Endothelial cell of umbilical vein (primary cell): ENCODE measurements at regions not wholly inside any gene's neighbourhood (a gene's known extent, or its start where the extent isn't known, plus 50 kb on each side); places are given as distances from the start of the nearest gene placed in this dataset.

Experiments
- BruUV-seq: library from RNA; stranded (reverse); fragments of 400-500 nt; replicated peaks from 2 replicates; lab custom pipeline; 2021; lab: Mats Ljungman, UMichigan
- CTCF ChIA-PET: fragments of 300-600, 350-600 bp; sonication (Branson Sonifier 250); formaldehyde crosslinking; loops from one replicate; lab custom pipeline; 2021; ENCODE audit warnings: antibody characterized with exemption, inconsistent platforms; lab: Charles Lee
- POLR2A ChIA-PET: fragments of 300-600, 350-600 bp; sonication (Branson Sonifier 250); formaldehyde crosslinking; loops from one replicate; lab custom pipeline; 2021; ENCODE audit warnings: antibody characterized with exemption, inconsistent platforms; lab: Charles Lee
- DNase-seq: peaks from one replicate; pipeline ENCODE4 v3.0.0-alpha.2; 2011; ENCODE audit warnings: low read depth, low spot score
- FAIRE-seq: peaks from 2 replicates; lab custom pipeline; 2011; peaks lifted over from hg19 to GRCh38; lab: Jason Lieb, UNC
- H2AFZ ChIP-seq: 2 replicates; pipeline ENCODE4 v1.6.0; 2012; ENCODE audit warnings: low read depth, low read length, control low read depth, inconsistent platforms
- H3K27ac ChIP-seq: 2 replicates; pipeline ENCODE4 v1.5.1; 2011; ENCODE audit warnings: low read depth, mild to moderate bottlenecking, control low read depth, low read length, moderate library complexity; ENCODE audit not compliant: insufficient read depth
- H3K27me3 ChIP-seq, 2 experiments: 2 replicates each; pipeline versions ENCODE4 v1.6.0 to v1.6.1; 2011; ENCODE audit warnings: low read length in 2 of 2, mixed read lengths in 1 of 2; ENCODE audit not compliant: control insufficient read depth in 2 of 2, insufficient read depth in 2 of 2
- H3K36me3 ChIP-seq, 2 experiments: 2 replicates in 1 of 2; 3 replicates in 1 of 2; pipeline ENCODE4 v1.5.1; 2011; ENCODE audit warnings: low read length in 2 of 2, mild to moderate bottlenecking in 1 of 2, moderate library complexity in 1 of 2; ENCODE audit not compliant: control insufficient read depth in 2 of 2, insufficient read depth in 2 of 2; ENCODE audit errors: extremely low read depth in 1 of 2
- H3K4me1 ChIP-seq: 3 replicates; pipeline ENCODE4 v1.5.1; 2011; ENCODE audit warnings: mild to moderate bottlenecking, low read length; ENCODE audit not compliant: control insufficient read depth, insufficient read depth; ENCODE audit errors: extremely low read depth
- H3K4me2 ChIP-seq: 2 replicates; pipeline ENCODE4 v1.6.1; 2011; ENCODE audit warnings: low read length, control low read depth, mixed read lengths; ENCODE audit not compliant: insufficient read depth
- H3K4me3 ChIP-seq, 3 experiments: fragments of 200-600 bp in 1 of 3; sonication (generic), shearing (Covaris generic) in 1 of 3; replicated peaks in 1 of 3; 2 replicates each; pipeline ENCODE4 v1.5.1; 2011 to 2016; ENCODE audit warnings: control low read depth in 3 of 3, low read length in 3 of 3, mild to moderate bottlenecking in 2 of 3, inconsistent platforms in 1 of 3, low read depth in 1 of 3, moderate library complexity in 1 of 3; ENCODE audit not compliant: insufficient read depth in 1 of 3
- H3K79me2 ChIP-seq: 2 replicates; pipeline ENCODE4 v1.6.0; 2012; ENCODE audit warnings: low read length, inconsistent platforms; ENCODE audit not compliant: control insufficient read depth, insufficient read depth
- H3K9ac ChIP-seq: replicated peaks from 2 replicates; pipeline ENCODE3; 2011; ENCODE audit warnings: low read length, control low read depth; ENCODE audit not compliant: insufficient read depth; ENCODE audit errors: extremely low read depth
- H3K9me1 ChIP-seq: replicated peaks from 3 replicates; pipeline ENCODE4 v1.6.0; 2011; ENCODE audit warnings: mild to moderate bottlenecking, low read length; ENCODE audit not compliant: control insufficient read depth, insufficient read depth; ENCODE audit errors: extremely low read depth
- H3K9me3 ChIP-seq: replicated peaks from 2 replicates; pipeline ENCODE4 v1.5.1; 2012; ENCODE audit warnings: low read length, inconsistent platforms; ENCODE audit not compliant: control insufficient read depth, insufficient read depth
- H4K20me1 ChIP-seq: replicated peaks from 2 replicates; pipeline ENCODE3; 2011; ENCODE audit warnings: mild to moderate bottlenecking, low read length; ENCODE audit not compliant: control insufficient read depth, insufficient read depth; ENCODE audit errors: extremely low read depth
- JUN ChIP-seq: IDR thresholded peaks from 2 replicates; pipeline ENCODE4 v1.6.1; 2011; ENCODE audit warnings: borderline replicate concordance, low read depth; ENCODE audit not compliant: insufficient read length, insufficient read depth
- MYC ChIP-seq: IDR thresholded peaks from one replicate; pipeline ENCODE4 v1.6.1; 2011; ENCODE audit warnings: mild to moderate bottlenecking, low read depth, low read length
- POLR2A ChIP-seq: IDR thresholded peaks from 2 replicates; pipeline ENCODE4 v1.6.1; 2012; ENCODE audit warnings: low read depth, mild to moderate bottlenecking, control low read depth, low read length
- dilution Hi-C: fragments of 300-500 bp; cut with MboI; formaldehyde crosslinking; loops from one replicate; pipeline ENCODE4 v1.15.0; 2019; ENCODE audit warnings: low sequenced_read_pairs; ENCODE audit not compliant: extremely low pct_ligation_motif_present
- intact Hi-C: fragments of 100-400 bp; cut with micrococcal nuclease; formaldehyde crosslinking; loops from one replicate; pipeline ENCODE4 v1.10.0; 2022
- TF ChIP-seq, protein P1 (sequence below): IDR thresholded peaks from 2 replicates; pipeline ENCODE4 v1.6.1; 2011; ENCODE audit not compliant: insufficient read depth, insufficient read length

GRCh38 chr13:31859571-31859970, 120.2 kb downstream of the RXFP2 start:
- Histone ChIP-seq H3K4me3 (no peak overlapping the region), H3K36me3 (no peaks in the 10 kb centered on the region), H3K4me1 (no peaks in the 10 kb centered on the region), H3K9ac (no peak overlapping the region), H3K27ac (no peak overlapping the region), H3K9me1 (no peaks in the 10 kb centered on the region), H3K79me2 (no peaks in the 10 kb centered on the region), H2AFZ (no peak overlapping the region), H4K20me1 (no peaks in the 10 kb centered on the region), H3K4me2 (no peak overlapping the region), H3K27me3 (peaks cover 2 to 5% of the 10 kb centered on the region in 2 experiments), H3K9me3 (no peaks in the 10 kb centered on the region)
- dilution Hi-C loops (no loop called here), intact Hi-C loops (no loop called here)
- BruUV-seq: no TSS peak
- POLR2A ChIA-PET: no interaction called here
- FAIRE-seq (no peak), DNase-seq (no peak)
- TF ChIP-seq MYC (no peak), POLR2A (no peak)
- TF ChIP-seq, protein P1, sequence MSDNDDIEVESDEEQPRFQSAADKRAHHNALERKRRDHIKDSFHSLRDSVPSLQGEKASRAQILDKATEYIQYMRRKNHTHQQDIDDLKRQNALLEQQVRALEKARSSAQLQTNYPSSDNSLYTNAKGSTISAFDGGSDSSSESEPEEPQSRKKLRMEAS: no peak
- CTCF ChIA-PET: no interaction called here

- Histone ChIP-seq H3K9ac (no peak overlapping the region), H3K9me1 (no peaks in the 10 kb centered on the region), H3K79me2 (no peaks in the 10 kb centered on the region), H3K4me1 (no peaks in the 10 kb centered on the region), H2AFZ (no peak overlapping the region), H3K9me3 (no peaks in the 10 kb centered on the region), H3K4me3 (no peak overlapping the region), H4K20me1 (no peaks in the 10 kb centered on the region), H3K4me2 (no peak overlapping the region), H3K27ac (no peak overlapping the region), H3K27me3 (peaks cover 2 to 5% of the 10 kb centered on the region in 2 experiments), H3K36me3 (no peaks in the 10 kb centered on the region)
- FAIRE-seq: no peak
- TF ChIP-seq JUN: no peak
- no peak for DNase-seq
- intact Hi-C loops (no loop called here), dilution Hi-C loops (no loop called here)
- no TSS peak for BruUV-seq
- POLR2A ChIA-PET: no interaction called here
- CTCF ChIA-PET: no interaction called here
These were observed 120.7 kb downstream of the RXFP2 start for GRCh38 chr13:31860002-31860401.
